Activated CD8-positive, alpha-beta memory T cell treated with anti-CD3 and anti-CD28 coated beads, Interleukin-2, amount 10 ng/mL, durations not matched to agents 7 days and 5 days (primary cell): ENCODE measurements at regions not wholly inside any gene's neighbourhood (a gene's known extent, or its start where the extent isn't known, plus 50 kb on each side); places are given as distances from the start of the nearest gene placed in this dataset.
"Not testable (repeated sequence)": the region's sequence is repeated elsewhere in the genome, so short reads cannot be mapped to it uniquely, and the experiment has no call there.

Experiments
- ATAC-seq: fragments of 150-1000 bp; cut with Tn5 transposase; one replicate; pipeline ENCODE4 v1.10.0; 2021; ENCODE audit warnings: moderate library complexity
- CTCF ChIA-PET: fragments of 350-600 bp; sonication (Branson Sonifier 250); formaldehyde crosslinking; loops from one replicate; lab custom pipeline; 2021; ENCODE audit warnings: antibody characterized with exemption; lab: Charles Lee
- DNase-seq: peaks from one replicate; pipeline ENCODE4 v3.0.0-alpha.2; 2020
- H3K27ac Mint-ChIP-seq: one replicate; pipeline ENCODE4 v1.8.0; 2021; ENCODE audit warnings: mild to moderate bottlenecking, mixed read lengths
- H3K27me3 Mint-ChIP-seq: one replicate; pipeline ENCODE4 v1.8.0; 2021; ENCODE audit warnings: mixed read lengths
- H3K36me3 Mint-ChIP-seq: one replicate; pipeline ENCODE4 v1.8.0; 2021; ENCODE audit warnings: mild to moderate bottlenecking, mixed read lengths
- H3K4me1 Mint-ChIP-seq: one replicate; pipeline ENCODE4 v1.8.0; 2021; ENCODE audit warnings: mixed read lengths
- H3K4me3 Mint-ChIP-seq: one replicate; pipeline ENCODE4 v1.8.0; 2021; ENCODE audit warnings: mild to moderate bottlenecking, moderate library complexity, mixed read lengths
- H3K9me3 Mint-ChIP-seq: one replicate; pipeline ENCODE4 v1.8.0; 2022; ENCODE audit warnings: low read depth, mixed read lengths

GRCh38 chr6:137975188-137975940, 108.3 kb downstream of the TNFAIP3 start:
- peaks cover 7% of the 10 kb centered on the region for H3K36me3 Mint-ChIP-seq
- CTCF ChIA-PET = interaction anchor here (0.6 to 9.3 kb wide), 28 partner anchors 9 to 282 kb away, joined by 3 to 75 read pairs (median 8); partner anchors contain the start of gene TNFAIP3
- H3K27me3 Mint-ChIP-seq = no peaks in the 10 kb centered on the region
- peaks cover 57% of the 10 kb centered on the region for H3K4me1 Mint-ChIP-seq
- peak overlapping the region; percentile 69 for H3K4me3 Mint-ChIP-seq
- H3K27ac Mint-ChIP-seq = peak overlapping the region; percentile 91
- DNase-seq = peak; percentile 60
- ATAC-seq = peak; percentile 83
- no peaks in the 10 kb centered on the region for H3K9me3 Mint-ChIP-seq

- no peaks in the 10 kb centered on the region for H3K27me3 Mint-ChIP-seq
- H3K4me1 Mint-ChIP-seq = peaks cover 49% of the 10 kb centered on the region
- ATAC-seq (no peak), DNase-seq (no peak)
- CTCF ChIA-PET = interaction anchor here (1.2 to 9.3 kb wide), 11 partner anchors 27 to 271 kb away, joined by 3 to 75 read pairs (median 14); partner anchors contain the start of gene TNFAIP3
- peak overlapping the region; percentile 10 for H3K4me3 Mint-ChIP-seq
- H3K36me3 Mint-ChIP-seq = peaks cover 2% of the 10 kb centered on the region
- peak overlapping the region; percentile 67 for H3K27ac Mint-ChIP-seq
- H3K9me3 Mint-ChIP-seq = no peaks in the 10 kb centered on the region
Measured at GRCh38 chr6:137976430-137976829, 109.4 kb downstream of the TNFAIP3 start.

- peaks cover 47% of the 10 kb centered on the region for H3K4me1 Mint-ChIP-seq
- no peak overlapping the region for H3K4me3 Mint-ChIP-seq
- ATAC-seq (no peak), DNase-seq (no peak)
- H3K27ac Mint-ChIP-seq = no peak overlapping the region
- CTCF ChIA-PET = interaction anchor here (0.9 to 9.3 kb wide), 5 partner anchors 27 to 389 kb away, joined by 3 to 75 read pairs (median 32); no protein-coding TSS in a partner anchor
- H3K27me3 Mint-ChIP-seq = no peaks in the 10 kb centered on the region
- no peaks in the 10 kb centered on the region for H3K9me3 Mint-ChIP-seq
- H3K36me3 Mint-ChIP-seq = peaks cover 2% of the 10 kb centered on the region
Measured at GRCh38 chr6:137977206-137977605, 110.1 kb downstream of the TNFAIP3 start.

GRCh38 chr6:137977814-137978213, 110.8 kb downstream of the TNFAIP3 start:
- no peaks in the 10 kb centered on the region for H3K9me3 Mint-ChIP-seq
- DNase-seq (no peak), ATAC-seq (no peak)
- no peak overlapping the region for H3K27ac Mint-ChIP-seq
- no peak overlapping the region for H3K4me3 Mint-ChIP-seq
- H3K36me3 Mint-ChIP-seq = peaks cover 2% of the 10 kb centered on the region
- peaks cover 52% of the 10 kb centered on the region for H3K4me1 Mint-ChIP-seq
- CTCF ChIA-PET = interaction anchor here (0.9 to 9.3 kb wide), 4 partner anchors 26 to 390 kb away, joined by 3 to 75 read pairs (median 33); no protein-coding TSS in a partner anchor
- no peaks in the 10 kb centered on the region for H3K27me3 Mint-ChIP-seq

GRCh38 chr6:137978252-137978896, 111.3 kb downstream of the TNFAIP3 start:
- H3K4me3 Mint-ChIP-seq = no peak overlapping the region
- CTCF ChIA-PET = interaction anchor here (1.3 to 9.3 kb wide), 2 partner anchors 25 to 33 kb away, joined by 5 to 75 read pairs; no protein-coding TSS in a partner anchor

GRCh38 chr6:137979263-137979662, 112.2 kb downstream of the TNFAIP3 start:
- not testable (repeated sequence) for DNase-seq, H3K27me3 Mint-ChIP-seq, H3K36me3 Mint-ChIP-seq, H3K4me3 Mint-ChIP-seq, H3K27ac Mint-ChIP-seq, H3K9me3 Mint-ChIP-seq, ATAC-seq
- CTCF ChIA-PET = interaction anchor here (0.8 to 9.3 kb wide), 7 partner anchors 10 to 273 kb away, joined by 3 to 75 read pairs (median 5); partner anchors contain the start of gene TNFAIP3
- peaks cover 52% of the 10 kb centered on the region for H3K4me1 Mint-ChIP-seq

More at GRCh38 chr6:137978252-137978896, 111.3 kb downstream of the TNFAIP3 start:
- no peaks in the 10 kb centered on the region for H3K27me3 Mint-ChIP-seq
- peak; percentile 28 for ATAC-seq
- peaks cover 55% of the 10 kb centered on the region for H3K4me1 Mint-ChIP-seq
- H3K27ac Mint-ChIP-seq = peak overlapping the region; percentile 33
- peaks cover under 1% of the 10 kb centered on the region for H3K36me3 Mint-ChIP-seq
- DNase-seq = no peak
- H3K9me3 Mint-ChIP-seq = no peaks in the 10 kb centered on the region

- Mint-ChIP-seq H3K27ac (no peak overlapping the region), H3K4me1 (peaks cover 38% of the 10 kb centered on the region), H3K4me3 (no peak overlapping the region), H3K9me3 (no peaks in the 10 kb centered on the region), H3K36me3 (peaks cover 1% of the 10 kb centered on the region), H3K27me3 (no peaks in the 10 kb centered on the region)
- CTCF ChIA-PET = interaction anchor here (0.8 to 9.3 kb wide), 7 partner anchors 23 to 281 kb away, joined by 3 to 75 read pairs (median 5); partner anchors contain the start of gene TNFAIP3
- ATAC-seq (no peak), DNase-seq (no peak)
Measured at GRCh38 chr6:137980777-137981176, 113.7 kb downstream of the TNFAIP3 start.

- peaks cover 4% of the 10 kb centered on the region for H3K27me3 Mint-ChIP-seq
- H3K4me1 Mint-ChIP-seq = peaks cover 28% of the 10 kb centered on the region
- no peak for DNase-seq
- H3K36me3 Mint-ChIP-seq = peaks cover 1% of the 10 kb centered on the region
- CTCF ChIA-PET = interaction anchor here (1.3 to 9.3 kb wide), 4 partner anchors 22 to 275 kb away, joined by 3 to 75 read pairs (median 10); partner anchors contain the start of gene TNFAIP3
- no peak for ATAC-seq
- no peaks in the 10 kb centered on the region for H3K9me3 Mint-ChIP-seq
- no peak overlapping the region for H3K4me3 Mint-ChIP-seq
- no peak overlapping the region for H3K27ac Mint-ChIP-seq
Measured at GRCh38 chr6:137981758-137982157, 114.7 kb downstream of the TNFAIP3 start.

GRCh38 chr6:137982418-137983189, 115.5 kb downstream of the TNFAIP3 start:
- ATAC-seq (no peak), DNase-seq (no peak)
- Mint-ChIP-seq H3K4me1 (peaks cover 22% of the 10 kb centered on the region), H3K27me3 (peaks cover 9% of the 10 kb centered on the region), H3K9me3 (no peaks in the 10 kb centered on the region), H3K36me3 (peaks cover 1% of the 10 kb centered on the region), H3K4me3 (no peak overlapping the region), H3K27ac (no peak overlapping the region)
- CTCF ChIA-PET = interaction anchor here (1.3 to 9.3 kb wide), 2 partner anchors 21 to 183 kb away, joined by 3 to 75 read pairs; no protein-coding TSS in a partner anchor

GRCh38 chr6:137983269-137983668, 116.2 kb downstream of the TNFAIP3 start:
- H3K4me1 Mint-ChIP-seq = peaks cover 15% of the 10 kb centered on the region

GRCh38 chr6:137989664-137990063, 117.6 kb downstream of the PERP start:
- Mint-ChIP-seq H3K36me3 (peaks cover 1% of the 10 kb centered on the region), H3K4me3 (no peak overlapping the region), H3K9me3 (no peaks in the 10 kb centered on the region), H3K27me3 (peaks cover 19% of the 10 kb centered on the region), H3K27ac (no peak overlapping the region), H3K4me1 (no peaks in the 10 kb centered on the region)
- no peak for DNase-seq
- no peak for ATAC-seq
- CTCF ChIA-PET = interaction anchor here (0.8 to 2.6 kb wide), 3 partner anchors 11 to 119 kb away, joined by 3 to 11 read pairs (median 4); no protein-coding TSS in a partner anchor

More at GRCh38 chr6:137983269-137983668, 116.2 kb downstream of the TNFAIP3 start:
- Mint-ChIP-seq H3K9me3 (no peaks in the 10 kb centered on the region), H3K36me3 (peaks cover 1% of the 10 kb centered on the region), H3K27ac (no peak overlapping the region), H3K4me3 (no peak overlapping the region), H3K27me3 (peaks cover 9% of the 10 kb centered on the region)
- CTCF ChIA-PET = interaction anchor here (9.3 kb wide), 1 partner anchor 20 kb away, joined by 75 read pairs; no protein-coding TSS in a partner anchor
- ATAC-seq = no peak
- no peak for DNase-seq

- Mint-ChIP-seq H3K4me3 (no peak overlapping the region), H3K27ac (no peak overlapping the region), H3K4me1 (no peaks in the 10 kb centered on the region), H3K36me3 (no peaks in the 10 kb centered on the region), H3K9me3 (no peaks in the 10 kb centered on the region), H3K27me3 (peaks cover 4% of the 10 kb centered on the region)
- CTCF ChIA-PET = interaction anchor here (1.1 kb wide), 1 partner anchor 9 kb away, joined by 4 read pairs; no protein-coding TSS in a partner anchor
- DNase-seq = no peak
- no peak for ATAC-seq
Measured at GRCh38 chr6:137995371-137995770, 111.8 kb downstream of the PERP start.
